Right lobe of liver (tissue), 6 donors: ENCODE measurements at regions not wholly inside any gene's neighbourhood (a gene's known extent, or its start where the extent isn't known, plus 50 kb on each side); places are given as distances from the start of the nearest gene placed in this dataset.

ENCODE experiments used
- ATAC-seq, 4 donors: fragments of 200-7000 bp; cut with Tn5 transposase; one replicate each; pipeline ENCODE4 v1.9.1; 2020; ENCODE audit warnings: mild to moderate bottlenecking in 4 of 4, moderate library complexity in 4 of 4
- DNase-seq, 3 donors: peaks; one replicate each; pipeline ENCODE4 v3.0.0-alpha.2; 2020
- H3K27ac ChIP-seq, 3 donors: fragments of 200-600 bp; one replicate each; pipeline ENCODE4 v1.8.0; 2022
- H3K27me3 ChIP-seq, 2 donors: fragments of 200-600 bp; one replicate each; pipeline ENCODE4 v1.8.0; 2022
- H3K36me3 ChIP-seq, 4 donors: fragments of 200-600 bp; sonication (generic) in 1 of 4; one replicate each; pipeline versions ENCODE4 v1.5.1 to v1.8.0; 2017 to 2022; ENCODE audit warnings: control low read depth in 1 of 4
- H3K4me1 ChIP-seq, 4 donors: fragments of 200-600 bp; sonication (generic) in 1 of 4; one replicate each; pipeline versions ENCODE4 v1.5.1 to v1.8.0; 2017 to 2022; ENCODE audit warnings: control low read depth in 1 of 4
- H3K4me3 ChIP-seq, 3 donors: fragments of 200-600 bp; one replicate each; pipeline ENCODE4 v1.8.0; 2022
- H3K9me3 ChIP-seq, 4 donors: fragments of 200-600 bp; sonication (generic) in 1 of 4; one replicate each; pipeline versions ENCODE4 v1.5.1 to v1.8.0; 2017 to 2022; ENCODE audit warnings: control low read depth in 1 of 4
- POLR2A ChIP-seq: fragments of 450-650 bp; IDR thresholded peaks from one replicate; pipeline ENCODE4 v1.6.1; 2017; ENCODE audit warnings: antibody characterized with exemption, mild to moderate bottlenecking
- WGBS: methylation state at CpG from one replicate; pipeline ENCODE4 v1.1.6; 2018; ENCODE audit warnings: low coverage, low lambda C conversion rate; ENCODE audit not compliant: insufficient coverage; ENCODE audit errors: missing lambda C conversion rate; 5-methylcytosine and 5-hydroxymethylcytosine counted together
- intact Hi-C, 2 donors: fragments of 100-400 bp; cut with DNase I; formaldehyde crosslinking; loops; one replicate each; pipeline versions ENCODE4 v1.11.2 to v1.14.1; 2022
- TF ChIP-seq, protein P1 (sequence below), 4 donors: fragments of 200-600 bp in 3 of 4; fragments of 450-650 bp in 1 of 4; IDR thresholded peaks; one replicate each; pipeline versions ENCODE4 v1.5.1 to v1.8.0; 2016 to 2022; ENCODE audit warnings: antibody characterized with exemption in 4 of 4, mild to moderate bottlenecking in 2 of 4
- donor health status: DM: no; HTN: yes; CAD: no.
- donor health status: DM: no; HTN: no; CAD: no.
- donor health status: DM: no; HTN: no; CAD: no.
- donor health status: DM: no; HTN: yes; CAD: no.
- donor health status: DM: no; HTN: yes; CAD: no.

DNA sequence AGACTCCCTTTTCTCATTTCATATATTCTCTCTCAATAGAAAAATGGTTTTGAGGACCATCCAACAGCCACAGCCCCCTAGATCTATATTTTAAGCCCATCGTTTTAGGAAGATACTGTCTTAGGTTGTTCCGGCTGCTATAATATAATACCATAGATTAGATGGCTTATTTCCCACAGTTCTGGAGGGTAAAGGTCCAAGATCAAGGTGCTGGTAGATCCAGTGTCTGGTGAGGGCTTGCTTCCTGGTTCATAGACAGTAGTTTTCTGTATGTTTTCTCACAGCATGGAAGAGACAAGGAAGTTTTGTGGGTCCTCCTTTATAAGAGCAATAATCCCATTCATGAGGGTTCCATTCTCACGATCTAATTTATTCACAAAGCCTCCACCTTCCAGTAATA, 215.1 kb downstream of the AASDHPPT start:
- H3K9me3 ChIP-seq = no peaks in the 10 kb centered on the region
- DNase-seq = no peak
- no peak overlapping the region for H3K4me3 ChIP-seq
- H3K36me3 ChIP-seq = no peaks in the 10 kb centered on the region
- H3K4me1 ChIP-seq = no peaks in the 10 kb centered on the region
- WGBS = 46% methylated on average over 3 of the region's 3 CpGs
- H3K27me3 ChIP-seq = no peaks in the 10 kb centered on the region
- TF ChIP-seq POLR2A = no peak
- TF ChIP-seq, protein P1, sequence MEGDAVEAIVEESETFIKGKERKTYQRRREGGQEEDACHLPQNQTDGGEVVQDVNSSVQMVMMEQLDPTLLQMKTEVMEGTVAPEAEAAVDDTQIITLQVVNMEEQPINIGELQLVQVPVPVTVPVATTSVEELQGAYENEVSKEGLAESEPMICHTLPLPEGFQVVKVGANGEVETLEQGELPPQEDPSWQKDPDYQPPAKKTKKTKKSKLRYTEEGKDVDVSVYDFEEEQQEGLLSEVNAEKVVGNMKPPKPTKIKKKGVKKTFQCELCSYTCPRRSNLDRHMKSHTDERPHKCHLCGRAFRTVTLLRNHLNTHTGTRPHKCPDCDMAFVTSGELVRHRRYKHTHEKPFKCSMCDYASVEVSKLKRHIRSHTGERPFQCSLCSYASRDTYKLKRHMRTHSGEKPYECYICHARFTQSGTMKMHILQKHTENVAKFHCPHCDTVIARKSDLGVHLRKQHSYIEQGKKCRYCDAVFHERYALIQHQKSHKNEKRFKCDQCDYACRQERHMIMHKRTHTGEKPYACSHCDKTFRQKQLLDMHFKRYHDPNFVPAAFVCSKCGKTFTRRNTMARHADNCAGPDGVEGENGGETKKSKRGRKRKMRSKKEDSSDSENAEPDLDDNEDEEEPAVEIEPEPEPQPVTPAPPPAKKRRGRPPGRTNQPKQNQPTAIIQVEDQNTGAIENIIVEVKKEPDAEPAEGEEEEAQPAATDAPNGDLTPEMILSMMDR (IDR thresholded peaks at IDR 0.05) = no peak
- intact Hi-C loops = no loop called here
- no peak for ATAC-seq
- no peak overlapping the region for H3K27ac ChIP-seq

DNA sequence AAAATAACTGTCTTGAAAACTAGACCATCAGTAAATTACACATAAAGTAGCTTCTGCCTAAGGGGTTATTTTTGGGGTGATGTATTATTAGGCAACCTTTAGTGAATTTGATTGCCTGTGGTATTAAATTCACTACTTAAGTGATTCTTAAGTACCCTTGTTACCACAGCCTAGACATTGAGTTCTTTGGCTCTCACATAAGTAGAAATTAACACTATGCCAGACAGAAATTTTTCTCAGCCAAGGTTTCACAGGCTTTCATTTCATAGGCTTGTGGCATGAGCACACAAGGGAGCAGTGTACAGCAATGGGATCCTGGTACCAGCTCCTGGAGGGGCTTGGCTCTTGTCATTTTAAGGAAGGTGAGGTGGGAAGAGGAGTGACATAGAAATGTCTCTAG, 218.5 kb downstream of the AASDHPPT start:
- H3K36me3 ChIP-seq = no peaks in the 10 kb centered on the region
- no peak overlapping the region for H3K4me3 ChIP-seq
- DNase-seq = no peak
- H3K27ac ChIP-seq = no peak overlapping the region
- intact Hi-C loops = no loop called here
- H3K4me1 ChIP-seq = no peaks in the 10 kb centered on the region
- H3K9me3 ChIP-seq = no peaks in the 10 kb centered on the region
- no peak for ATAC-seq
- H3K27me3 ChIP-seq = no peaks in the 10 kb centered on the region
- TF ChIP-seq, protein P1 (IDR thresholded peaks at IDR 0.05) = no peak
- TF ChIP-seq POLR2A = no peak

DNA sequence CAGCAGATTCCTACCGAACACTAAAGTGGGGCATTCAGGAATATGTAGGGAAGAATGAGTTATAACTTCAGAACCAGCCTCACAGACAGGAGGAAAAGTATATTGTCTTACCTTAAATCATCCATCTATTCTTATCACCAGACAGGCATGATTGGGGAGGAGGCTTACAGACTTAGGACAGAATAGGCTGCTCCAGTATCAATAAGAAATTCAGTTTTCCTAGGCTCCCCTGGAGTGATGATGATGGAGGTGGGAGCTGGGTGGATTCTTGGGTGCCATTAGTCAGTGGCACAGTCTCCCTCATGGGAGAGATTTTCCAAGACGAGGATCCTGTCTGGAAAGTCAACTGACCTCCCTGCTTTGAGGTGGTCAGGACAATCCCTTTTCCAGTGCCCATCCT, 225.0 kb downstream of the AASDHPPT start:
- DNase-seq (no peak), ATAC-seq (no peak)
- intact Hi-C loops = no loop called here
- Histone ChIP-seq H3K27me3 (no peaks in the 10 kb centered on the region), H3K36me3 (no peaks in the 10 kb centered on the region), H3K27ac (no peak overlapping the region), H3K4me1 (no peaks in the 10 kb centered on the region), H3K4me3 (no peak overlapping the region), H3K9me3 (no peaks in the 10 kb centered on the region)
- TF ChIP-seq POLR2A = no peak
- TF ChIP-seq, protein P1 (IDR thresholded peaks at IDR 0.05) = no peak
- 60% methylated on average over 1 of the region's 2 CpGs for whole genome bisulfite sequencing

DNA sequence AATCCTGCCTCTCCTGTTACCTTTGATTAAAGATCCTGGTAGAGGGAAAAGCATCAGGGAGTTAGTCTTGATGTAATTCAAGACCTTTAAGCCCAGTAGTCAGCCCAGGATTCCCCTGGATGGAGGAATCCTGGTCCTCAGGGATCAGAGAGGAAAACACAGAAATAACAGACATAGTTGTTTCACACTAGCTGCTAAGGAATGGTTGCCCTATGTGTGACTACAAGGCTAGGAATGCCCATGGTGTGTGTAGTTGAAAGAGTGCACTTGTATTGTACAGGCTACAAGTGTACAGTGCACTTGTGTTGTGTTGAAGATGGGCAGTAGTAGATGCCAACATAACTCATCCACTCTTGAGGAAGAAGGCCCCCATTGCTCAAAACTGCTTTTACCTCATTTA, 226.8 kb downstream of the AASDHPPT start:
- no peak for ATAC-seq
- no peak for DNase-seq
- Histone ChIP-seq H3K4me1 (no peaks in the 10 kb centered on the region), H3K27me3 (no peaks in the 10 kb centered on the region), H3K36me3 (no peaks in the 10 kb centered on the region), H3K9me3 (no peaks in the 10 kb centered on the region), H3K27ac (no peak overlapping the region), H3K4me3 (no peak overlapping the region)
- intact Hi-C loops = no loop called here
- TF ChIP-seq, protein P1 (IDR thresholded peaks at IDR 0.05) = no peak
- no peak for TF ChIP-seq POLR2A

DNA sequence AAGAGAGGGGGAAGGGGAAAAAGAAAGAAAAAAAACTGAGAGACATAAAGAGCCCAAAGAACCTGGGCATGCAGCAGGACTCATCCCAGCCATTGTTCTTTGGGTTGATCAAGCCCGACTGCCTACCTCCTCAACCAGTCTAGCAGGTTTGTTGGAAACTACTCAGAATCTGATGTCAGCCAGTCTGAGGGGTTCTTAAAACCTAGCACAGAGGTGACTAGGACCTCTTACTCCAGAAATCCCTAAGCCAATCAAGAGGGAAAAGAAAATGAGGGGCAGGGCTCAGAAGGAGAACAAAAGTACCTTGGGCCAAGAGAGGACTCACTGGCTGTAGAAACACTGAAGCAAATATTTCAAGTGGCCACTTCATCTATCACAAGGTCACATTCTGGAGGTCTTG, 228.0 kb downstream of the AASDHPPT start:
- no peak overlapping the region for H3K27ac ChIP-seq
- H3K36me3 ChIP-seq = no peaks in the 10 kb centered on the region
- WGBS = 50% methylated on average over 1 of the region's 1 CpG
- intact Hi-C loops = no loop called here
- no peaks in the 10 kb centered on the region for H3K27me3 ChIP-seq
- no peaks in the 10 kb centered on the region for H3K4me1 ChIP-seq
- no peak for ATAC-seq
- no peaks in the 10 kb centered on the region for H3K9me3 ChIP-seq
- no peak overlapping the region for H3K4me3 ChIP-seq
- no peak for TF ChIP-seq POLR2A
- TF ChIP-seq, protein P1 (IDR thresholded peaks at IDR 0.05) = no peak
- no peak for DNase-seq
